NT2/D1 (cell line): ENCODE measurements at regions not wholly inside any gene's neighbourhood (a gene's known extent, or its start where the extent isn't known, plus 50 kb on each side); places are given as distances from the start of the nearest gene placed in this dataset.

Experiments
- DNase-seq: peaks from one replicate; pipeline ENCODE4 v3.0.0-alpha.2; 2011; ENCODE audit warnings: low read depth, low spot score
- H3K27me3 ChIP-seq: 2 replicates; pipeline ENCODE4 v1.6.0; 2011; ENCODE audit warnings: mild to moderate bottlenecking; ENCODE audit not compliant: insufficient read length, insufficient read depth
- H3K36me3 ChIP-seq: 2 replicates; pipeline ENCODE4 v1.6.1; 2011; ENCODE audit warnings: mild to moderate bottlenecking, low read length, mixed read lengths; ENCODE audit not compliant: insufficient read depth, insufficient read length
- H3K4me1 ChIP-seq: 2 replicates; pipeline ENCODE4 v1.5.1; 2011; ENCODE audit not compliant: insufficient read depth, insufficient read length
- H3K4me3 ChIP-seq: 2 replicates; pipeline ENCODE4 v1.5.1; 2011; ENCODE audit warnings: low read depth; ENCODE audit not compliant: insufficient read length
- H3K9ac ChIP-seq: 2 replicates; pipeline ENCODE4 v1.6.0; 2011; ENCODE audit warnings: low read depth; ENCODE audit not compliant: insufficient read length
- H3K9me3 ChIP-seq: 2 replicates; pipeline ENCODE4 v1.5.1; 2011; ENCODE audit warnings: mild to moderate bottlenecking, low read length; ENCODE audit not compliant: insufficient read depth
- SUZ12 ChIP-seq: IDR thresholded peaks from 2 replicates; pipeline ENCODE4 v1.6.1; 2011; ENCODE audit not compliant: insufficient read length, insufficient read depth; ENCODE audit errors: extremely low read depth
- YY1 ChIP-seq: IDR thresholded peaks from 2 replicates; pipeline ENCODE4 v1.6.1; 2011; ENCODE audit not compliant: insufficient read length, insufficient read depth
- ZNF274 ChIP-seq: IDR thresholded peaks from 2 replicates; pipeline ENCODE4 v1.6.1; 2011; ENCODE audit warnings: mild to moderate bottlenecking, low read depth, low read length

- H3K27me3 ChIP-seq: peaks cover 4% of the 10 kb centered on the region
- DNase-seq: no peak
- TF ChIP-seq YY1 (no peak), SUZ12 (no peak), ZNF274 (no peak)
These were observed 742.0 kb upstream of the FRG1 start for GRCh38 chr4:189198624-189199023.

GRCh38 chr4:189200353-189200752 is 740.3 kb upstream of the FRG1 start:
- no peaks in the 10 kb centered on the region for H3K9me3 ChIP-seq
- no peak overlapping the region for H3K9ac ChIP-seq
- TF ChIP-seq SUZ12 (no peak), YY1 (no peak), ZNF274 (no peak)
- no peak for DNase-seq
- H3K27me3 ChIP-seq: peaks cover 4% of the 10 kb centered on the region
- no peaks in the 10 kb centered on the region for H3K4me1 ChIP-seq
- H3K4me3 ChIP-seq: no peak overlapping the region
- no peaks in the 10 kb centered on the region for H3K36me3 ChIP-seq

More at GRCh38 chr4:189198624-189199023, 742.0 kb upstream of the FRG1 start:
- no peaks in the 10 kb centered on the region for H3K36me3 ChIP-seq
- no peaks in the 10 kb centered on the region for H3K4me1 ChIP-seq
- no peak overlapping the region for H3K4me3 ChIP-seq
- no peak overlapping the region for H3K9ac ChIP-seq
- no peaks in the 10 kb centered on the region for H3K9me3 ChIP-seq

GRCh38 chr4:189202182-189202868 is 738.3 kb upstream of the FRG1 start:
- no peaks in the 10 kb centered on the region for H3K4me1 ChIP-seq
- H3K9ac ChIP-seq: no peak overlapping the region
- peak; percentile 28 for DNase-seq
- no peaks in the 10 kb centered on the region for H3K36me3 ChIP-seq
- no peaks in the 10 kb centered on the region for H3K9me3 ChIP-seq
- no peak for TF ChIP-seq YY1
- no peak for TF ChIP-seq SUZ12
- TF ChIP-seq ZNF274: no peak
- peaks cover 4% of the 10 kb centered on the region for H3K27me3 ChIP-seq
- H3K4me3 ChIP-seq: no peak overlapping the region

- Histone ChIP-seq H3K36me3 (no peaks in the 10 kb centered on the region), H3K4me3 (no peak overlapping the region), H3K4me1 (no peaks in the 10 kb centered on the region), H3K9ac (no peak overlapping the region), H3K9me3 (no peaks in the 10 kb centered on the region), H3K27me3 (peaks cover 4% of the 10 kb centered on the region)
- TF ChIP-seq ZNF274 (no peak), YY1 (no peak), SUZ12 (no peak)
- no peak for DNase-seq
These were observed 737.8 kb upstream of the FRG1 start for GRCh38 chr4:189202869-189203271.

- no peak for DNase-seq
- Histone ChIP-seq H3K4me1 (no peaks in the 10 kb centered on the region), H3K36me3 (no peaks in the 10 kb centered on the region), H3K9ac (no peak overlapping the region), H3K27me3 (peaks cover 4% of the 10 kb centered on the region), H3K9me3 (no peaks in the 10 kb centered on the region), H3K4me3 (no peak overlapping the region)
- TF ChIP-seq YY1: no peak
These were observed 736.1 kb upstream of the FRG1 start for GRCh38 chr4:189204616-189205015.

GRCh38 chr4:189206953-189207352 is 733.7 kb upstream of the FRG1 start:
- no peak for DNase-seq
- TF ChIP-seq YY1: no peak
- TF ChIP-seq ZNF274: no peak
- TF ChIP-seq SUZ12: no peak
- Histone ChIP-seq H3K27me3 (no peaks in the 10 kb centered on the region), H3K9ac (no peak overlapping the region), H3K4me3 (no peak overlapping the region), H3K9me3 (no peaks in the 10 kb centered on the region), H3K4me1 (no peaks in the 10 kb centered on the region), H3K36me3 (no peaks in the 10 kb centered on the region)

- H3K4me1 ChIP-seq: no peaks in the 10 kb centered on the region
- H3K9me3 ChIP-seq: no peaks in the 10 kb centered on the region
- DNase-seq: no peak
- no peaks in the 10 kb centered on the region for H3K36me3 ChIP-seq
- H3K27me3 ChIP-seq: no peaks in the 10 kb centered on the region
- TF ChIP-seq ZNF274 (no peak), YY1 (no peak), SUZ12 (no peak)
- no peak overlapping the region for H3K9ac ChIP-seq
- H3K4me3 ChIP-seq: no peak overlapping the region
These were observed 732.8 kb upstream of the FRG1 start for GRCh38 chr4:189207872-189208271.
